IMR-90 (cell line): ENCODE measurements at regions not wholly inside any gene's neighbourhood (a gene's known extent, or its start where the extent isn't known, plus 50 kb on each side); places are given as distances from the start of the nearest gene placed in this dataset.
A peak's percentile ranks its signal among the peaks of the same experiment; 100 is the strongest.
"Not testable (repeated sequence)": the region's sequence is repeated elsewhere in the genome, so short reads cannot be mapped to it uniquely, and the experiment has no call there.

Source experiments
- ATAC-seq: fragments of 200-7000 bp; cut with Tn5 transposase; 2 replicates; pipeline ENCODE4 v1.9.1; 2020; ENCODE audit warnings: low read depth, mild to moderate bottlenecking, moderate library complexity
- BruUV-seq: library from RNA; stranded (reverse); fragments of 400-500 nt; replicated peaks from 2 replicates; lab custom pipeline; 2021; lab: Mats Ljungman, UMichigan
- CTCF ChIA-PET: fragments of 300-600 bp; formaldehyde crosslinking; extraction: SDS; loops from one replicate; lab custom pipeline; 2021; ENCODE audit warnings: antibody characterized with exemption; lab: Yijun Ruan, JAX
- POLR2A ChIA-PET: fragments of 300-600 bp; sonication (Branson Sonifier 250); formaldehyde crosslinking; loops from one replicate; lab custom pipeline; 2022; ENCODE audit warnings: antibody characterized with exemption; ENCODE audit not compliant: unreplicated experiment; lab: Charles Lee
- DNase-seq: peaks from one replicate; pipeline ENCODE4 v3.0.0; 2013
- H2AFZ ChIP-seq: replicated peaks from 2 replicates; pipeline ENCODE3; 2013; ENCODE audit warnings: low read length, mild to moderate bottlenecking; ENCODE audit not compliant: poor library complexity
- H2AK5ac ChIP-seq: 2 replicates; pipeline ENCODE4 v1.6.1; 2013; ENCODE audit warnings: low read depth, low read length, inconsistent platforms
- H2AK9ac ChIP-seq: replicated peaks from 2 replicates; pipeline ENCODE3; 2013; ENCODE audit warnings: mild to moderate bottlenecking, low read depth, low read length, moderate library complexity; ENCODE audit not compliant: poor library complexity
- H2BK120ac ChIP-seq: 2 replicates; pipeline ENCODE4 v1.6.1; 2013; ENCODE audit warnings: low read depth, low read length, inconsistent platforms
- H2BK15ac ChIP-seq: 3 replicates; pipeline ENCODE4 v1.6.1; 2013; ENCODE audit warnings: low read depth, low read length, inconsistent platforms
- H2BK20ac ChIP-seq: 2 replicates; pipeline ENCODE4 v1.6.1; 2013; ENCODE audit warnings: low read depth, mild to moderate bottlenecking, inconsistent platforms, low read length, moderate library complexity
- H2BK5ac ChIP-seq: 2 replicates; pipeline ENCODE4 v1.6.1; 2013; ENCODE audit warnings: mild to moderate bottlenecking, low read depth, low read length, inconsistent platforms; ENCODE audit not compliant: poor library complexity, severe bottlenecking
- H3K14ac ChIP-seq: replicated peaks from 2 replicates; pipeline ENCODE4 v1.6.1; 2013; ENCODE audit warnings: low read depth, low read length, inconsistent platforms
- H3K18ac ChIP-seq: 2 replicates; pipeline ENCODE4 v1.6.1; 2013; ENCODE audit warnings: low read depth, low read length, control low read depth
- H3K23ac ChIP-seq: 2 replicates; pipeline ENCODE4 v1.6.1; 2013; ENCODE audit warnings: low read depth, low read length, inconsistent platforms
- H3K27ac ChIP-seq: 2 replicates; pipeline ENCODE4 v1.5.1; 2013; ENCODE audit warnings: mild to moderate bottlenecking, control low read depth, low read length; ENCODE audit not compliant: insufficient read depth
- H3K27me3 ChIP-seq: 2 replicates; pipeline ENCODE4 v1.6.1; 2013; ENCODE audit warnings: low read length; ENCODE audit not compliant: control insufficient read depth, insufficient read depth
- H3K36me3 ChIP-seq: 2 replicates; pipeline ENCODE4 v1.6.1; 2013; ENCODE audit warnings: low read length, mixed read lengths; ENCODE audit not compliant: control insufficient read depth, insufficient read depth
- H3K4ac ChIP-seq: 2 replicates; pipeline ENCODE4 v1.6.1; 2013; ENCODE audit warnings: low read depth, low read length, inconsistent platforms
- H3K4me1 ChIP-seq: 2 replicates; pipeline ENCODE4 v1.6.1; 2013; ENCODE audit warnings: low read length, mixed read lengths; ENCODE audit not compliant: control insufficient read depth, insufficient read depth
- H3K4me2 ChIP-seq: 2 replicates; pipeline ENCODE4 v1.6.1; 2013; ENCODE audit warnings: low read depth, mild to moderate bottlenecking, control low read depth, low read length, moderate library complexity
- H3K4me3 ChIP-seq: 2 replicates; pipeline ENCODE4 v1.5.1; 2013; ENCODE audit warnings: low read depth, mild to moderate bottlenecking, control low read depth, low read length, moderate library complexity; ENCODE audit not compliant: insufficient read depth
- H3K56ac ChIP-seq: 2 replicates; pipeline ENCODE4 v1.6.1; 2013; ENCODE audit warnings: low read length, inconsistent platforms; ENCODE audit not compliant: insufficient read depth; ENCODE audit errors: extremely low read depth
- H3K79me1 ChIP-seq, 2 experiments: 2 replicates each; pipeline ENCODE4 v1.6.1; 2013; ENCODE audit warnings: low read length in 2 of 2, inconsistent platforms in 1 of 2, low read depth in 1 of 2
- H3K9ac ChIP-seq: 2 replicates; pipeline ENCODE4 v1.6.1; 2013; ENCODE audit warnings: low read depth, low read length, control low read depth
- H3K9me1 ChIP-seq: 2 replicates; pipeline ENCODE4 v1.6.1; 2013; ENCODE audit warnings: low read length, inconsistent platforms; ENCODE audit not compliant: insufficient read depth
- H3K9me3 ChIP-seq: 2 replicates; pipeline ENCODE4 v1.6.1; 2013; ENCODE audit warnings: low read length; ENCODE audit not compliant: control insufficient read depth, insufficient read depth
- H4K20me1 ChIP-seq: 2 replicates; pipeline ENCODE4 v1.6.1; 2013; ENCODE audit warnings: low read length, inconsistent platforms; ENCODE audit not compliant: insufficient read depth
- H4K5ac ChIP-seq: 2 replicates; pipeline ENCODE4 v1.6.1; 2013; ENCODE audit warnings: mild to moderate bottlenecking, low read depth, low read length, control low read depth
- H4K8ac ChIP-seq, 2 experiments: 2 replicates each; pipeline ENCODE4 v1.6.1; 2013; ENCODE audit warnings: low read depth in 2 of 2, low read length in 2 of 2, control low read depth in 1 of 2, inconsistent platforms in 1 of 2
- H4K91ac ChIP-seq: 2 replicates; pipeline ENCODE4 v1.6.1; 2013; ENCODE audit warnings: low read depth, low read length, inconsistent platforms; ENCODE audit not compliant: insufficient read depth
- CEBPB ChIP-seq: IDR thresholded peaks from 2 replicates; pipeline ENCODE4 v1.6.1; 2012; ENCODE audit warnings: low read depth, low read length, improper control_type of control experiment
- WGBS, 2 experiments: methylation state at CpG; one replicate each; pipeline versions ENCODE4 v1.1.5 to v1.1.7; 2013; ENCODE audit warnings: missing lambda C conversion rate in 2 of 2; ENCODE audit not compliant: insufficient read length in 1 of 2; ENCODE audit errors: extremely low coverage in 2 of 2; 5-methylcytosine and 5-hydroxymethylcytosine counted together
- dilution Hi-C: fragments of 300-500 bp; cut with HindIII; formaldehyde crosslinking; loops from one replicate; pipeline ENCODE4 v1.14.3; 2018; ENCODE audit warnings: low sequenced_read_pairs; ENCODE audit not compliant: unreplicated experiment
- in situ Hi-C: fragments of 300-500 bp; cut with MboI; formaldehyde crosslinking; loops from 3 replicates; pipeline ENCODE4 v1.14.3; 2019; ENCODE audit warnings: low sequenced_read_pairs, inconsistent platforms, mixed read lengths
- intact Hi-C: fragments of 100-400 bp; cut with micrococcal nuclease; formaldehyde crosslinking; loops from 2 replicates; pipeline ENCODE4 v1.10.0; 2022

DNA sequence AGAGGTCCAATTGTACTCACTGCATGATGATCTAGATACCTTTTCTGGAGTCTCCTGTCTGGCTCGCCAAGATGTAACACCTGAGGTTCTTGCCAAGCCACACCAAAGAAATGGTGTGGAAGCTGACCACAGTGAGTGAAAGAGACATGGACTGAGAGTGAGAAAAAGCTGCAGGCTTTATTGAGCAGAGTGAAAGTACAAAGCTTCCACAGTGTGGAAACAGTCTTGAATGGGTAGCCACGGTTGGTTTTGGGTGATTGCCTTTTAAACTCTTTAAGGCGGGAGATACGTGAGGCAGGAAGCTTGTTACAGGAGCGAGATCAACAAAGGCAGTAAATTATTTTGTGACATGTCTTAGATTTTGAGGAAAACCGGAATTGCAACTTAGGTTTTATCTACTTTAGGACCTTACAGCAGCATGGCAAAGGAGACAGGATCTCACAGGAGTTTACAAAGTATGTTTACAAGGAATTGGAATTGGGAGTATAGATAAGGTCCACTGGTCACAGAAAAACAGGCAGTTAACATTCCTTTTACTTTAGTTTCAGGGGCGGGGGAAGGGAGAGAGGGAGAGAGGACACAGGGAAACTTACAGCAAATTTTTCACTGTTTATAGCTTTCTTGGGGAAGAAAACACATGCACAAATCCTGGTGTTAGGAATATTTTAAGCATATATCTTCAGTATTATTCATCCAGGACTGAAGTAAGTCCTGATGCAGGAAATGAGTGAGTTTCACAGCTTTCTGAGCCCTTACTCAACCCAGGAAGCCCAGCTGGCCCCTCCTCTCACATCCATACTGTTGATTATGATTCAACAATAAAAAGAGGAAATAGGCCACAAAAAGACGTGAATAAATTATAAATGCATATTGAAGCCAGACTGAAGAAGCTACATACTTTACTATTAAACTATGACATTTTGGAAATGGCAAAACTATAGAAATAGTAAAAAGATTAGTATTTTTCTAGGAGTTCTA, 257.6 kb upstream of the MBL2 start:
- POLR2A ChIA-PET, H3K4me1 ChIP-seq, H3K4me3 ChIP-seq, H3K27me3 ChIP-seq, BruUV-seq, H3K36me3 ChIP-seq, H4K20me1 ChIP-seq, in situ Hi-C loops, intact Hi-C loops, H3K9me1 ChIP-seq, H3K79me1 ChIP-seq, H3K9me3 ChIP-seq, dilution Hi-C loops: not testable (repeated sequence)
- peak overlapping the region; percentile 71 for H3K56ac ChIP-seq
- peak; percentile 52 for ATAC-seq
- H3K23ac ChIP-seq = peak overlapping the region; percentile 9
- peak overlapping the region; percentile 61 for H2AK5ac ChIP-seq
- peak overlapping the region; percentile 94 for H2BK120ac ChIP-seq
- peak; percentile 30; the same call in 1 of the 2 replicates for TF ChIP-seq CEBPB
- H4K91ac ChIP-seq = peak overlapping the region; percentile 92
- H2AFZ ChIP-seq = peak overlapping the region; percentile 87
- H2AK9ac ChIP-seq = peak overlapping the region; percentile 76
- peak overlapping the region; percentile 36; the same call in 1 of the 2 replicates for H3K9ac ChIP-seq
- H3K18ac ChIP-seq = peak overlapping the region; percentile 99
- H2BK15ac ChIP-seq = peak overlapping the region; percentile 96; the same call in 2 of the 3 replicates
- DNase-seq = peak; percentile 64
- peak overlapping the region; percentile 68 for H3K4ac ChIP-seq
- peak overlapping the region; percentile 72 for H3K4me2 ChIP-seq
- H3K14ac ChIP-seq = peak overlapping the region; percentile 53; the same call in 1 of the 2 replicates
- CTCF ChIA-PET = interaction anchor here (0.7 kb wide), 1 partner anchor 210 kb away, joined by 4 read pairs; no protein-coding TSS in a partner anchor
- H3K27ac ChIP-seq = peak overlapping the region; percentile 84
- H4K8ac ChIP-seq = peak overlapping the region; percentile 60 to 97
- 37% methylated on average over 3 of the region's 8 CpGs; no CpG with 5 or more reads in 1 of the 2 experiments for WGBS, 2 experiments
- H2BK20ac ChIP-seq = peak overlapping the region; percentile 91
- H4K5ac ChIP-seq = peak overlapping the region; percentile 62
- H2BK5ac ChIP-seq = peak overlapping the region; percentile 59
